Prostate gland (tissue), 2 donors: ENCODE measurements at regions not wholly inside any gene's neighbourhood (a gene's known extent, or its start where the extent isn't known, plus 50 kb on each side); places are given as distances from the start of the nearest gene placed in this dataset.

Source experiments
- CTCF ChIP-seq, 4 experiments: fragments of 200-600 bp in 2 of 4; fragments of 450-650 bp in 2 of 4; sonication (generic) in 2 of 4; IDR thresholded peaks; 1 replicate in 3 of 4; 2 replicates in 1 of 4; pipeline ENCODE4 v1.5.1; 2016 to 2019; ENCODE audit warnings: antibody characterized with exemption in 4 of 4, mild to moderate bottlenecking in 2 of 4, moderate library complexity in 2 of 4
- POLR2A ChIP-seq: fragments of 450-650 bp; IDR thresholded peaks from one replicate; pipeline ENCODE4 v1.6.1; 2016; ENCODE audit warnings: antibody characterized with exemption, mild to moderate bottlenecking
- POLR2AphosphoS5 ChIP-seq: sonication (generic); formaldehyde crosslinking; IDR thresholded peaks from one replicate; pipeline ENCODE4 v1.6.1; 2017; ENCODE audit warnings: antibody characterized with exemption

- no peak for TF ChIP-seq CTCF (IDR thresholded peaks at IDR 0.05)
- no peak for TF ChIP-seq POLR2AphosphoS5
- TF ChIP-seq POLR2A, result no peak
Observed at GRCh38 chr6:14724549-14724948, 521.3 kb upstream of the JARID2 start.
